Fibroblast of skin of back (primary cell): ENCODE measurements at regions not wholly inside any gene's neighbourhood (a gene's known extent, or its start where the extent isn't known, plus 50 kb on each side); places are given as distances from the start of the nearest gene placed in this dataset.
A peak's percentile ranks its signal among the peaks of the same experiment; 100 is the strongest.
"Not testable (repeated sequence)": the region's sequence is repeated elsewhere in the genome, so short reads cannot be mapped to it uniquely, and the experiment has no call there.

Experiments used
- DNase-seq: peaks from one replicate; pipeline ENCODE4 v3.0.0-alpha.2; 2013

DNA sequence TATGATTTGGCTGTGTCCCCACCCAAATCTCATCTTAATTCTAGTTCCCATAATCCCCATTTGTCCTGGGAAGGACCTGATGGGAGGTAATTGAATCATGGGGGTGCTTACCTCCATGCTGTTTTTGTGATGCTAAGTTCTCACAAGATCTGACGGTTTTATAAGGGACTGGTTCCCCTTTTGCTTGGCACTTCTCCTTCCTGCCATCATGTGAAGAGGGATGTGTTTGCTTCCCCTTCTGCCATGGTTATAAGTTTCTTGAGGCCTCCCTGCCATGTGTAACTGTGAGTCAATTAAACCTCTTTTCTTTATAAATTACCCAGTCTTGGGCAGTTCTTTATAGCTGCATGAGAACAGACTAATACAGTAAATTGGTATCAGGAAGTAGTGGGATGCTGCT lies 114.1 kb downstream of the ZNF648 start:
- DNase-seq = no peak

DNA sequence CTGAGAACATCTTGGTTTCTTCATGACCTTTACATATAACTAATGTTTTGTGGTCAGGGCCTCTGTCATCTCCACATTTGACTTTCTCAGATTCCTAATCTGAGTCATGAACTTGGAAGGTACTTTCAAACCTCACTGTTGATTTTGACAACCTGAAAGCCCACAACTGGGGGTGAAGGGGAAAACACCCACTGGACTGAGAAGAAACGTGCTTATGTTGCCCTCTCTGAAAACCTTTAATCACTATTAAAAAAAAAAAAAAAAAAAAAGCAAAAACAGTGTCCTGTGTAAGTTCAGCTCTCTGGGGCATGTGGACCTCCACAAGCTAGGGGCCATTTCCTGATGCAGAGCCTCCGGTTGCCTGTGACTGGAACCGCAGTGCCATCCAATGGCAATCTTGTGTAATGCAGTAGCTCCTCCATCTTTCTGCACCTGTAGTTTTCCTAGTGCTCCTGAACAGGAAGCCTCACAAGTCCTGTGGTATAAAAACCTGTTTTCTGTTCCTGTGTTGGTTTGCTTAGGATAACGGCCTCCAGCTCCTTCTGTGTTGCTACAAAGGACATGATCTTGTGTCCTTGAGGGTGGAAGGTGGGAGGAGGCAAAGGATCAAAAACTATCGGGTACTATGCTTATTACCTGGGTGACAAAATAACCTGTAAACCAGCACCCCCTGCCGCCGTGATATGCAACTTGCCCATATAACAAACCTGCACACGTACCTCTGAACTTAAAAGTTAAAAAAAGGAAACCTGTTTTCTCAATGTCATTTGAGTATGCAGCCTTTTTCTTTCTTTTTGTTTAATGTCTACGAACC lies 124.5 kb downstream of the ZNF648 start:
- DNase-seq = peak; percentile 4

DNA sequence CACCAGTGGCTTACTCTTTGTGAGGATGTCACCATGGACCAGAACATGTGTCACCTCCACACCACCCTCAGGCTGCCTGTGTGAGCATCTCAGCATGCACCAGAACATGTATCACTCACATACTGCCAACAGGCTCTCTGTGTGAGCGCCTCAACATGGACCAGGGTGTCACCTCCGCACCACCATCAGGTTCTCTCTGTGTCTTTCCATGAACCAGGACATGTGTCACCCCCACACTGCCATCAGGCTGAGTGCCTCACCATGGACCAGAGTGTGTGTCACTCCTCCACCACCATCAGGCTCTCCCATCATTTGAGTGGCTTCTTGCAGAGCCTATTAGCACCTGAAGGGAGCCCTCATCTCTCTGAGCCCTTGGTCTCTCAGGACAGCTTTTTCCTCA lies 125.2 kb downstream of the ZNF648 start:
- no peak for DNase-seq

GRCh38 chr1:181931873-181932272 lies 129.6 kb downstream of the ZNF648 start:
- no peak for DNase-seq

DNA sequence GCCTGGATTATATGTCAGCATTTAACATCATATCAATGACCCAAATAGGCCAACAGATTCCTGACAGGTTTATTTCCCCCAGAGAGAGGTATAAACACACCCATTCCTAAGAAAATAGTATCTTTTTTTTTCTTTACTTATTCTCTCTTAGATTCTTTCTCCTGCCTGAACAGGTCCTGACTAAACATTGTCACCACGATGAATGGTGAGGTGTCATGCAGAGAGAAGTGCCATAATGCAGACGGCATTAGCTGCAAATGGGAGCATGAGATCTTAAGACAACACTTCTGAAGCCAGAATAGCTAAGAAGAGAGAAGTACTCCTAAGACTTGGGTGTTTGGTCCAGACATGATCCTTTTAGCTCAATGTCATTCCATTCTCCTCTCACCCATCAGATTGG lies 131.3 kb downstream of the ZNF648 start:
- DNase-seq = no peak

GRCh38 chr1:181926697-181927096 lies 134.8 kb downstream of the ZNF648 start:
- no peak for DNase-seq

DNA sequence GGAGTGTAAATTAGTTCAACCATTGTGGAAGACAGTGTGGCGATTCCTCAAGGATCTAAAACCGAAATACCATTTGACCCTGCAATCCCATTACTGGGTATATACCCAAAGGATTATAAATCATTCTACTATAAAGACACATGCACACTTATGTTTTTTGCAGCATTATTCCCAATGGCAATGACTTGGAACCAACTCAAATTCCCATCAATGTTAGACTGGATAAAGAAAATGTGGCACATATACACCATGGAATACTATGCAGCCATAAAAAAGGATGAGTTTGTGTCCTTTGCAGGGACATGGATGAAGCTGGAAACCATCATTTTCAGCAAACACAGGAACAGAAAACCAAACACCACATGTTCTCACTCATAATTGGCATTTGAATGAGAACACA lies 137.5 kb downstream of the ZNF648 start:
- not testable (repeated sequence) for DNase-seq

- DNase-seq = no peak
These were observed 142.0 kb downstream of the ZNF648 start for GRCh38 chr1:181919542-181919941.

DNA sequence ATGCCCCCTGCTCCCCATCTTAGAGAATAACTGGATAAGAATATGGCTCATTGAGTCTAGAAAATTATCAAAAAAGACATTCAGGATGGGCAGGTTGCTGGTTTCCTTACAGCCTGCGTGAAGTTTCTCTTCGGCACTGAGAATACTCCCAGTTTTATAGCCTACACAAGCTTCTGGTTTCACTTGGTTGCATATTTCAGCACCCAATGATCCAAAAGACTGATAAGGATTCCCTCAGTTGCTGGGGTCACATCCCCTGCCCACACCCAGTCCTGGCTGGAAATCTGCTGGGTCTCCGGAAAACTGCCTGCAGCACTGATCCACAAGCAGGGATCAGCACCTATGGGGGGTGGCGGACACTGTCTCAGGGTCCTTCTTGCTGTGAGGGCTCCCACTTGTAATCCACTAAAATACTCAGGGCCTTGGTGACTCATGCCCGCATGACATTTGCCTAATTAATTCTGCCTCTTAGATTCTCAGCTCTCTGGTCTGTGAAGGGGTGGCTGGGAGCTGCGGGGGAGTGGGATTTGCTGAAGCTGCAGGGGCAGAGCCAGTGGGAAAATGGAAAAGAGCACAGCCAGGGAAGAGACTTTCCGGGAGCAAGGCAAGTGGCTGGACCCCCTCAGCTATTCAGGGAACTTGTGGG lies 142.5 kb downstream of the ZNF648 start:
- DNase-seq = no peak

DNA sequence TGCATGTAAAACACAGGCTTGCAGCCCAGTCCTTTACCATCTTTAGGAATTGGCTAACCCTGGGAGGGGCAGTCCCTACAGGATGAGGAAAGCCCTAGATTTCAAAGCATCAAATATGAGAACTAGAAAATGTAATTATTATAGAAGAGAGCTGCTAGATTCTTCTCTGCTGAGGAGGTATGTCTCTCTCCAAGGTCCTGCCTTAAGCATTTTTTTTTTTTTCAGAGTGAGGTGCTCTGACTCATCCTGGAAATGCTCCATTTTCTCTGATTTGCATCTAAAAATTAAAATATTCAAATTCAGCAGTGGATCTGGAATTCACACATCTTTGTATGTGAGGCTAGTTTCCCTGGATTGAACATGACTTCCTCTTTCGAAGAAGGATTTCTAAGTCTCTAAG lies 149.8 kb downstream of the ZNF648 start:
- DNase-seq = no peak

DNA sequence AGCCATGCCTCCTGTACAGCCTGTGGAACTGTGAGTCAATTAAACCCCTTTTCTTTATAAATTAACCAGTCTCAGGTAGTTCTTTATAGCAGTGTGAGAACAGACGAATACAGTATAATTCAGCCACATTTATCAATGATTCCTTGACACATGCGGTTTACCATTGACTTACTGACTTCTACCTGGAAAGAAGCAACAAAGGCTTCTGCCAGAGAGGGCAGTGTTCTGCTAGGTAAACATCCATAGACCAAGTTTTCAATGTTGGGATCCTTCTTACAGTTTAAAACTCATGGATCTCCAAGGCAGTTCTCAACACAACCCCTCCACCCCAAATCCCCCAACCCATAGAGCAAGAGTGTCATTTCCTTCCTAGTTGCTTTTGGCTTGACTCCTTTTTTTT lies 150.6 kb downstream of the ZNF648 start:
- DNase-seq = no peak

DNA sequence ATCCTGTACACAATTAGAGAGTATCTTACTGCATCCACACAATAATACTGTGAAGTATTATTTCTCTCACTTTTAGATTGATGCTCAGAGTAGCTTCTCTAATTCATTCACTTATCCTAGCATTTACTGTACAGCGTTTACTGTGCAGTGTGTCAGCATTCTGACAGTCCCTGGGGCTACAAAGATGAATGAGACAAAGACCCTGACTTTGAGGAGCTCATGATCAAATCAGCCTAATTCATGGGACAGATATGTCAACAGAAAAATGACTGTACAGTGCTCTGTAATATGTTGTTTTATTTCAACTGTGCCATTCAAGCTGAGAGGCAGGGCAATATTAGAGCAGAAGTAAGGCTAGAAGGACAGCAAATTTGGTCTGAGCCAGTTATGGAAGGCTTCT lies 152.5 kb downstream of the ZNF648 start:
- DNase-seq = no peak

DNA sequence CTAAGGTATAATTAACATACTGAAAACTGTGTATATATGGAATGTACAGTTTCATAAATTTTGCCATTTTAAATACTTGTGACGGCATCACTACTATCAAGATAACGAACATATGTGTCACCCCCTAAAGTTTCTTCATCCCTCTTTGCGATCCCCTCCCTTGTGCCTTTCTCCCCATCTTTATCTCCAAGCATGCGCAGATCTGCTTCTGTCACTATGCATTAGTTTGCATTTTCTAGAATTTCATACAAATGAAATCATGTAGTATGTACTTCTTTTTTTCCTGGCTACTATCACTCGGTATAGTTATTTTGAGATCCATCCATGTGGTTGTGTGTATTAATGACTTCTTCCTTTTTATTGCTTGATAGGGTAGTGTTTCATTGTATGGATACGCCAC lies 154.9 kb downstream of the ZNF648 start:
- DNase-seq = no peak

DNA sequence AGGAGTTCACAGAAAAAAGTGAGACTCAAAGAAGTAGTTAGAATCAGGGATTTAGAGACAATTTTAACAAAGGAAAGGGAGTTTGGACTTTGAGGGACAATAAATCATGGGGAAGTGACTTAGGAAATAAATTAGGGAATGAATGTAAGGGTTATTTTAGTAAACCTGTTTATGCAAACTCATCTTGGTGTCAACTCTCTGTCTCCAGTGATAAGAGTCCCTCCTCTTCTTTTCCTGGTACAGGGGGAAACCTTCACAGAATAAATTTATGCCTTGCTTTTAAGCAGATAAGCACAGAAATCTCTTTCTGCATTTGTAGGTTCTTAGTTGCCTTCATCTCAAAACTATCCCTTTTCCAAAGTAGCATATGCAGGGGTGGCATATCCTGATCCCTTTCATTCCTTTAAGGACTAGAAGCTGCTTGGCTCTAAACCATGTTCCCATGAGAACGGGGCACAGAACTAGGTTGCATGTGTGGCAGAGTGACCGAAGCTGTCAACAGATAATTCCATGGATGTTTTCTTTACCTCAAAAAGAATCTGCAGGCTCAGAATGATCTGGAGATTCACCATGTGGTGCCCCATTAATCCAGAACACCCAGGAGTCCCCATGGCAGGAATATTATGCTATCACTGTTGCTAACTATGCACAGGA lies 155.4 kb downstream of the ZNF648 start:
- DNase-seq = no peak

- DNase-seq = no peak
These were observed 162.7 kb downstream of the ZNF648 start for GRCh38 chr1:181898773-181899172.

DNA sequence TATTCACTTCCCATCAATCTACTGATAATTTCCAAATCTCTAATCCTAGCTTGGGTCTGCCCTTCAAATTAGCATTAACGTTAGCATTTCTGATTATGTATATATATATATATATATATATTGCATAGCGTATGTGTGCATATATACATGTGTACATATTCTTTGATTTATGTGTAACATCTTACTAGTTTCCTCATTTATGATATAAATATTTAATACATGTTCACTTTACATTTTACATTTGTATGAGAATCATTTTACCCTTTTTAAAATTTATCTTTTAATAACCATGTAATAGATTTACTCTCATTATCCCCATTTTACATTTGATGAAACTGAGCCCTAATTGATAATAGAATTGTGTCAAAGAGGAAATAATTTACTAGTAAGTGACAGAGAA lies 164.7 kb downstream of the ZNF648 start:
- no peak for DNase-seq

GRCh38 chr1:181894439-181894859 lies 167.1 kb downstream of the ZNF648 start:
- no peak for DNase-seq

- no peak for DNase-seq
These were observed 167.6 kb downstream of the ZNF648 start for GRCh38 chr1:181893937-181894336.

GRCh38 chr1:181893150-181893549 lies 168.4 kb downstream of the ZNF648 start:
- DNase-seq = not testable (repeated sequence)

DNA sequence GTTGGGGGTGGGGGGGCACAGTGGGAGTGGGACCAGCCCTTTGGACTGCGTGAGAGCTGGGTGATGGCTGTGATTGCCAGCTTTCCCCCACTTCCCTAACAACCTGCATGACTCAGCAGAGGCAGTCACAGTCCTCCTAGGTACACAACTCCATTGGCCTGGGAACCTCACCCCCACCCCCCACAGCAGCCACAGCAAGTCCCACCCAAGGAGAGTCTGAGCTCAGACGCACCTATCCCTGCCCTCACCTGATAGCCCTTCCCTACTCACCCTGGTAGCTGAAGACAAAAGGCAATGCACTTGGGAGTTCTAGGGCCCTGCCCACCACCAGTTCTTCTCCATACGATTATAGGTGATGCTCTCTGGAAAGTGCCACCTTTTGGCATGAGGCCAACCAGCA lies 188.9 kb downstream of the ZNF648 start:
- DNase-seq = no peak

GRCh38 chr1:181863736-181864135 lies 197.8 kb downstream of the ZNF648 start:
- DNase-seq = no peak

DNA sequence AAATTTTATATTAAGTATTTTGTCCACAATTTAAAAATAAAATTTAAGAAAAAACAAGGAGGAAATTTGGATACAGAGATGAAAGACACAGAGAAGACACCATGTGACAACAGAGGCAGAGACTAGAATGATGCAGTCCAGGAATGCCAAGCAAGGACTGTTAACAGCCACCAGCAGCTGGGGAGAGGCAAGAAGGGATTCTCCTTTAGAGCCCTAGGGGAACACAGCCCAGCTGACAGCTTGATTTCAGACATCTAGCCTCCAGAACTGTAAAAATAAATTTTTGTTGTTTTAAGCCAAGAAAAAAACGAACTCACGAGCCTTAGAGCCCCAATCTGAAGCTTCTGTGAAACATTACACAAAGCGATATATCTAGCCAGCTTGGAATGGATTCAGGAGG lies 198.5 kb downstream of the ZNF648 start:
- DNase-seq = no peak

DNA sequence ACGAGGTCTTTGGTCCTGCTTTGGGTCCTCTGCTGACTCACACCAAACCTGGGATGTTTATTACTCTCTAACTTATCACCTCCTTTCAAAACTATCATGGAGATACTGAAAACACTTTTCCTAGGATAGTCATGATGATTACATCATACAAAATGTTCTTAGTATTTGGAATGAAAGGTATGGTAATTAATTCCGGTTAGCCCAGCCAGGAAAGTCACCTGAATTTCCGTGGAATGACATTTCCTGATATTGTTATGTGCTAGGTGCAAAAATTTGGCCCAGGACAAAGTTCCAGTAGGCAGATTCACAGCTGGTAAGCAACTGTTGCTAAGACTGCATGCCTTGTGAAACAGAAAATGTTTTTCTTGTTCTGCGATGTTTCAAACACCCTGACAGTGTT lies 203.4 kb downstream of the ZNF648 start:
- DNase-seq = no peak
